Kidney epithelial cell (primary cell): ENCODE measurements at regions not wholly inside any gene's neighbourhood (a gene's known extent, or its start where the extent isn't known, plus 50 kb on each side); places are given as distances from the start of the nearest gene placed in this dataset.

ENCODE experiments used
- DNase-seq: peaks from one replicate; pipeline ENCODE4 v3.0.0-alpha.2; 2010; ENCODE audit warnings: low read depth
- H3K27me3 ChIP-seq: 2 replicates; pipeline ENCODE4 v1.6.0; 2011; ENCODE audit warnings: low read length; ENCODE audit not compliant: control insufficient read depth, insufficient read depth
- H3K36me3 ChIP-seq: 2 replicates; pipeline ENCODE4 v1.5.1; 2011; ENCODE audit warnings: low read length; ENCODE audit not compliant: control insufficient read depth, insufficient read depth
- H3K4me3 ChIP-seq: 2 replicates; pipeline ENCODE4 v1.5.1; 2011; ENCODE audit warnings: low read depth, mild to moderate bottlenecking, control low read depth, low read length
- CTCF ChIP-seq: IDR thresholded peaks from 2 replicates; pipeline ENCODE4 v1.5.1; 2011; ENCODE audit warnings: mild to moderate bottlenecking, moderate library complexity, low read length, control low read depth, inconsistent platforms; ENCODE audit not compliant: insufficient read depth, poor library complexity, severe bottlenecking

GRCh38 chr4:156527237-156527993, 444.2 kb downstream of the PDGFC start:
- no peak for TF ChIP-seq CTCF
- no peak overlapping the region for H3K4me3 ChIP-seq
- no peaks in the 10 kb centered on the region for H3K36me3 ChIP-seq
- no peak for DNase-seq
- no peaks in the 10 kb centered on the region for H3K27me3 ChIP-seq

GRCh38 chr4:156523991-156524390, 447.6 kb downstream of the PDGFC start:
- no peak for DNase-seq
- H3K36me3 ChIP-seq, result no peaks in the 10 kb centered on the region
- no peak overlapping the region for H3K4me3 ChIP-seq
- no peaks in the 10 kb centered on the region for H3K27me3 ChIP-seq
- no peak for TF ChIP-seq CTCF

GRCh38 chr4:156523492-156523891, 448.1 kb downstream of the PDGFC start:
- no peak overlapping the region for H3K4me3 ChIP-seq
- no peaks in the 10 kb centered on the region for H3K36me3 ChIP-seq
- no peak for TF ChIP-seq CTCF
- no peaks in the 10 kb centered on the region for H3K27me3 ChIP-seq
- DNase-seq, result no peak

DNA sequence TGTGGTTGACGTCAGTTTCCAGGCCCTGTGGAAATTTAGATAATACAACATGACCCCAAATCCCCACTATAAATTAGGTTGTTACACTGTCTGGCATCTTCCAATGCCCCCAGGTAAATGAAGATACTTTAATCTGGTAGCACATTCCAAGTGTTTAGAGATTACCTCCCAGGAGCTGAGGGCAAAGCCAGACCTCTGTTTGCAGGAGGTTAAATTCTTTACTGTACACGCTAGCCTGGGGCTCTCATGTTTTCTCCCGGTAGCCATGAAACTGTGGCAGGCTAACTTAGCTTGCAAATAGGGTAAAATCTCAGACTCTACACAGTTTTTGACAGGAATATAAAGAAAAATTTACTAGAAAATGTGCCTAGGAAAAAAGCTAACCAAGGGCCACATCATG, 450.0 kb downstream of the PDGFC start:
- DNase-seq, result no peak
- H3K4me3 ChIP-seq, result no peak overlapping the region
- H3K27me3 ChIP-seq, result no peaks in the 10 kb centered on the region
- H3K36me3 ChIP-seq, result no peaks in the 10 kb centered on the region
- TF ChIP-seq CTCF, result no peak

- TF ChIP-seq CTCF, result no peak
- no peaks in the 10 kb centered on the region for H3K27me3 ChIP-seq
- H3K4me3 ChIP-seq, result no peak overlapping the region
- no peaks in the 10 kb centered on the region for H3K36me3 ChIP-seq
- no peak for DNase-seq
Measured at GRCh38 chr4:156517956-156518355, 453.6 kb downstream of the PDGFC start.

- no peak for TF ChIP-seq CTCF
- no peak for DNase-seq
- no peaks in the 10 kb centered on the region for H3K27me3 ChIP-seq
- H3K4me3 ChIP-seq, result no peak overlapping the region
- no peaks in the 10 kb centered on the region for H3K36me3 ChIP-seq
Measured at GRCh38 chr4:156517546-156517945, 454.1 kb downstream of the PDGFC start.
